Dedifferentiated amniotic fluid mesenchymal stem cell (primary cell): ENCODE measurements at regions not wholly inside any gene's neighbourhood (a gene's known extent, or its start where the extent isn't known, plus 50 kb on each side); places are given as distances from the start of the nearest gene placed in this dataset.
"Not testable (repeated sequence)": the region's sequence is repeated elsewhere in the genome, so short reads cannot be mapped to it uniquely, and the experiment has no call there.

Experiments used
- DNase-seq: peaks from one replicate; pipeline ENCODE4 v3.0.0-alpha.2; 2016; ENCODE audit errors: extremely low spot score

GRCh38 chr12:127038152-127038551, 1228.8 kb upstream of the TMEM132C start:
- DNase-seq, result no peak

DNA sequence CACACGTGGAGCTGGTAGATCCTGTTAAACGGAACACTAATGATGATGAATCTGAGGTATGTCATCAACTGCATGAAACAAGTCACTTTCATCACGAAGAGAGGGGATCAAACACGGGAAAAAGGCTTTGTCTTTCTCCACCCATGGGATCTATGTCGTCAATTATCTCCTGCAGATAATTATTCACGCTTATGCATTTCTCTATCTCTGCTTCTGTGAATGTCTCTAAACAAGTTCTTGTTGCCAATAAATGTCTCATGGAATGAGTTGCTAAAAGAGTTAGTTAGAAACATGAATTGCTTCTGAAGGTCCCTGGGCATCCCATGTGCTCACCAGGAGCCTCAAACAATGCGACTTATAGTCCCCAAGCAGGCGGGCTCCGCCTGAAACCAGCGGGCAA, 1228.2 kb upstream of the TMEM132C start:
- DNase-seq, result no peak

DNA sequence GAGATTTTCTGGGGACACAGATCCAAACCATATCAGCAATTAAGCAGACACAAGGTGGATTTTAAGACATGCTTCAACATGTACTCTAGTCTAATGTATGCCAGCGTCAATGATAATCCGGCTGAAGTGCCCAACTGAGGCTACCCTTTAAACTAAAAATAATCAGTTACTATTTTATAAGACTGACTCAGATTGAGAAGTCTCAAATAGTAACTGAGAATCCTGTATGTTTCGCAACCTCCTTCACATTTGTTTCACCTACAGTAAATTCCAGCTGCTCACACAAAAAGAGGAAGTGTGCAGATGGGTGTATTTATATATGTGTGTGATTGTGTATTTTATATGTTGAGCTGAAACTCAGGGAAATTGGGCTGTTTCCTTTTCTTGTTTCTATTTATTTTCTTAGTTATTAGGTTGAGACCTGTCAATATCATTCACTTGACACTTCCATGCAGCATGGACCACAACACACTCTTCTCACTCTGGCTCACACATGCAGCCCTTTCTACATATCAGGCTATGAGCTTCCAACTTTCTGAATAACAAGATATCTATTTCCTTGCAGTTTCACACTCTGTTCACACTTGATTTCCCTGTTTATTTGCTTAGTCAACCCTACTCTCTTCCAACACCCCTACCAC, 1224.9 kb upstream of the TMEM132C start:
- no peak for DNase-seq

DNA sequence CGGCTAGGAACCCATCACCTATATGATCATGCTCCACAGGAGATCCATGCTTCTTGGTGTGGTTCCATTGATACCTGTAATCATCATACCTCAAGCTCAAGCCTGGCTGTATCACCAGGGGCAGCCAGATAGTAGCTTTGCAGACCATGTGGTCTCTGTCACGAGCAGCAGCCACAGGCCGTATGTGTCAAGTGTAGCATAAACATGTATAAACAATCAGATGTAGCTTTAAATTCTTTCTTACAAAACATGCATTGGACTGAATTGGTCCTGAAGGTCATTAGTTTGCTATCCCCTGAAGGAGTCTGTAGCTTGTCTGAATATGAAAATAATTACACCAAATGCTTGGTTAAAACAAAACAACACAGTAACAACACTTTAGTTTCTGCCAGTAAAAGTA, 1223.2 kb upstream of the TMEM132C start:
- no peak for DNase-seq

- DNase-seq, result no peak
These were observed 1222.1 kb upstream of the TMEM132C start for GRCh38 chr12:127044836-127045235.

- no peak for DNase-seq
These were observed 1220.5 kb upstream of the TMEM132C start for GRCh38 chr12:127046467-127046866.

- DNase-seq, result no peak
These were observed 1218.9 kb upstream of the TMEM132C start for GRCh38 chr12:127048057-127048456.

- not testable (repeated sequence) for DNase-seq
These were observed 1218.4 kb upstream of the TMEM132C start for GRCh38 chr12:127048525-127048924.

DNA sequence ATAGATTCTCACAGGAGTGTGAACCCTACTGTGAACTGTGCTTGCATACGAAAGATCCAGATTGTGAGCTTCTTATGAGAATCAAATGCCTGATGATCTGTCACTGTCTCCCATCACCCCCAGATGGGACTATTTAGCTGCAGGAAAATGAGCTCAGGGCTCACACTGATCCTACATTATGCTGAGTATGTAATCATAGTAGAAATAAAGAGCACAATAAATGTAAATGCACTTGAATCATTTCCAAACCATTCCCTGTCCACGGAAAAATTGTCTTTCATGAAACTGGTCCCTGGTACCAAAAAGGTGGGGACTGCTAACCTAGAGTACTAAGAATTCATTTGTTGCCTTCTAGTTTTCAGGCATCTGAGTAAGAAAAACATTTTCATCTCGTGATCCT, 1215.8 kb upstream of the TMEM132C start:
- no peak for DNase-seq

- no peak for DNase-seq
These were observed 1214.3 kb upstream of the TMEM132C start for GRCh38 chr12:127052511-127053232.

DNA sequence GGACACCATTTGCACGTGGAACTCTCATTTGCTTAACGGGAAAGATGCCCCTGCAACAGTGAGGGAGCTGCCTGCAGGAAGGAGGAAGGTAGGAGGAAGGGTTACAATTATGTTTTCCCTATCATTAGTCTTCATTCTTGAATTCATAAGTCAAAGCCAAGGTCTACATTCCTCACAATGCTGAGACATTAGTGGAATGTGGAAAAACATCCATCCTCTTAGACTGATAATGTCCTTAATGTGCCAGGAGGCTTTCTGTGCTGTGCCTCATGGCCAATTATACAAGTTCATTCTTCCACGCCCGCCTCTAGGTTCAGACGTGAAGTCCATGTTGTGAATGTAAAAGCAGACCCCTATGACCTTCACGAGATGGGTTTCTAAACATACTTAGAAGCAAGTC, 1212.4 kb upstream of the TMEM132C start:
- peak; percentile 18 for DNase-seq

GRCh38 chr12:127060310-127060847, 1206.6 kb upstream of the TMEM132C start:
- DNase-seq, result no peak

DNA sequence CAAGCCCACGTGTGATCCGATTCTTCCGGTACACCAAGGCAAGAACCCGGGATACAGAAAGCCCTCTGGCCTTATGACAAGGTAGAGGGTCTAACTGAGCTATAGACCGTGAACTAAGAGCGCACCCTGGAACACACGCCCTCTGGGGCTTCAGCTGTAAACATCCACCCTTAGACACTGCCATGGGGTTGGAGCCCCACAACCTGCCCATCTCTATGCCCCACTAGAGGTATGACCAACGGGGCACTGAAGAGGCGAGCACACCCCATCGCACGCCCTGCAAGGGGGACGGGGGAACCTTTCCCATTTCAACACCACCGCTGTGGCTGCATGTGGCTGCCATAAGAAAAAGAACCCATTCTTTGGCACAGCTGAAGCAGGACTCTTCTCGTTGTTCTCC, 1206.0 kb upstream of the TMEM132C start:
- no peak for DNase-seq

GRCh38 chr12:127063339-127064072, 1203.5 kb upstream of the TMEM132C start:
- DNase-seq, result no peak

DNA sequence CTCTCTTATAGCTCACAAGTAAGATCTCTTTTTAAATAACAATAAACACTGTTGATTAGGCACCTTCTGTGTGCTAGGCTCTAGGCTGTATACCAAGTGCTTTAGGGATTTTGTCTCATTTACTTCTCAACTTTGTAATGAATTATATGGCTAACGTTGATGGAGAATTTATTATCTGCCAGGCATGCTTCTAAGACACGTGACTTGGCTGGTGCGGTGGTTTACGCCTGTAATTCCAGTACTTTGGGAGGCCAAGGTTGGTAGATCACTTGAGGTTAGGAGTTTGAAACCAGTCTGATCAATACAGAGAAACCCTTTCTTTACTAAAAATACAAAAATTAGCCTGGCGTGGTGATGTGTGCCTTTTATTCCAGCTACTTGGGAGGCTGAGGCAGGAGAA, 1202.8 kb upstream of the TMEM132C start:
- no peak for DNase-seq

GRCh38 chr12:127065595-127065994, 1201.4 kb upstream of the TMEM132C start:
- DNase-seq, result no peak

GRCh38 chr12:127070515-127071157, 1196.3 kb upstream of the TMEM132C start:
- DNase-seq, result no peak

DNA sequence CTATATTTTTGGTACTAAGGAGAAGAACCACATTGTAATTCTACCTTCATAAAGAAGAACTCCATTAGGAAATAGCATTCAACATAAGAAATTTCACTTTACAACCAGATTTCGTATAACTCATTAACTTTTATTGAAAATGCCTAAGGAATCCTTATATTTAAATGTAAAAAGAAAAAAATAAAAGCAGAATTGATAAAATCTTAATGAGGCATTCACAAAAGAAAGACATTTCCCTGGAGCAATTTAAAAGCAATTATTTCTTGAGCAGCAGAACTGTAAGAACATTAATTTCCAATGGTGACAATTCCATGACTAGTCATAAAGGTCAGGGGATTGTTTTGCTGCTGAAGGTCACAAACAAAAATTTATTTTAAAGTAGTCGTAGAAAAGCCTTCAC, 1192.8 kb upstream of the TMEM132C start:
- no peak for DNase-seq

DNA sequence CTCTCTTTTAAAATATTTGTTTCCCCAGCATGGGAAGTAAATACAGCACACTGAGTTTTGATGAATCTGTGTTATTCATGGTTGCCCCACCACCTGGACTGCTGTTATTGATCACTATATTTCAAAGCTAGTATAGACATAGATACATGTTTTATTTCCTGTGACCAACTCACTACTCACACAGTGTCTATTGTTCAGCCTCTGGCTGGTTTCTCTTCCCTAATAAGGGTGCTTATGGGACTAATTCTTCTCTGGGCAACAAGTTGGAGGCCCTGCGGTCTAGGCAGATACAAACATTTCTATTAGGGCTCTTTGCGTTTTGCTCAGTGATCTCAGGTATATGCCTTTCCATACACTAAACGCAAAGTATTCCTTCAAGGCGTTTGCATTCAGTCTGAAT, 1191.0 kb upstream of the TMEM132C start:
- no peak for DNase-seq

- no peak for DNase-seq
These were observed 1189.5 kb upstream of the TMEM132C start for GRCh38 chr12:127077262-127078045.

GRCh38 chr12:127078577-127079350, 1188.2 kb upstream of the TMEM132C start:
- no peak for DNase-seq
